ENCODE measurements at regions not wholly inside any gene's neighbourhood (a gene's known extent, or its start where the extent isn't known, plus 50 kb on each side); places are given as distances from the start of the nearest gene placed in this dataset.

GRCh38 chr2:18639756-18640453, 50.5 kb upstream of the NT5C1B start:
- DNase-seq = no peak

Data from CD4-positive, alpha-beta T cell treated with Interleukin-10 for 1 hour (primary cell).